Activated T-cell treated with anti-CD3 and anti-CD28 coated beads, Interleukin-2, amount 50 U/mL, for 24 hours (primary cell): ENCODE measurements at regions not wholly inside any gene's neighbourhood (a gene's known extent, or its start where the extent isn't known, plus 50 kb on each side); places are given as distances from the start of the nearest gene placed in this dataset.

Source experiments
- DNase-seq: peaks from one replicate; pipeline ENCODE4 v3.0.0-alpha.2; 2020
- H3K27ac Mint-ChIP-seq: 2 replicates; pipeline ENCODE4 v1.8.0; 2020; ENCODE audit warnings: mild to moderate bottlenecking, mixed read lengths
- H3K27me3 Mint-ChIP-seq: 2 replicates; pipeline ENCODE4 v1.8.0; 2020; ENCODE audit warnings: mixed read lengths
- H3K36me3 Mint-ChIP-seq: 2 replicates; pipeline ENCODE4 v1.8.0; 2020; ENCODE audit warnings: low read depth, mixed read lengths
- H3K4me1 Mint-ChIP-seq: 2 replicates; pipeline ENCODE4 v1.8.0; 2020; ENCODE audit warnings: low read depth, mixed read lengths
- H3K4me3 Mint-ChIP-seq: 2 replicates; pipeline ENCODE4 v1.8.0; 2020; ENCODE audit warnings: mild to moderate bottlenecking, moderate library complexity, mixed read lengths
- H3K9me3 Mint-ChIP-seq: 2 replicates; pipeline ENCODE4 v1.8.0; 2020; ENCODE audit warnings: mixed read lengths

DNA sequence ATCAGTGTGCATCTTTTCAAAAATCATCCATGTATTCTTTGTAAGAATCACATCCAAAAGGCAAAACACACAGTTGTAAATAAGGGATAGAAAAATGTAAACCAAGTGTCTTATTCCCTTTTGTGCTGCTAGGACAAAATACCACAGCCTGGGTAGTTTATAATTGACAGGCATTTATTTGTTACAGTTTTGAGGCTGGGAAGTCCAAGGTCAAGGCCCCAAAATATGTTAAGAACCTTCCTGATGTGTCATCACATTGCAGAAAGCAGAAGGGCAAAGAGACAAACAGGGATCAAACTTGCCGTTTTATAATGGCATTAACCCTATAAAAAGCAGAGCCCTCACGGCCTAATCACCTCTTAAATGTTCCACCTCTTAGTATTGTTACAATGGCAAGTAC is 364.8 kb downstream of the MED10 start:
- H3K27me3 Mint-ChIP-seq: no peaks in the 10 kb centered on the region
- H3K4me3 Mint-ChIP-seq: no peak overlapping the region
- no peaks in the 10 kb centered on the region for H3K36me3 Mint-ChIP-seq
- no peak for DNase-seq
- H3K9me3 Mint-ChIP-seq: no peaks in the 10 kb centered on the region
- H3K4me1 Mint-ChIP-seq: no peaks in the 10 kb centered on the region
- no peak overlapping the region for H3K27ac Mint-ChIP-seq

DNA sequence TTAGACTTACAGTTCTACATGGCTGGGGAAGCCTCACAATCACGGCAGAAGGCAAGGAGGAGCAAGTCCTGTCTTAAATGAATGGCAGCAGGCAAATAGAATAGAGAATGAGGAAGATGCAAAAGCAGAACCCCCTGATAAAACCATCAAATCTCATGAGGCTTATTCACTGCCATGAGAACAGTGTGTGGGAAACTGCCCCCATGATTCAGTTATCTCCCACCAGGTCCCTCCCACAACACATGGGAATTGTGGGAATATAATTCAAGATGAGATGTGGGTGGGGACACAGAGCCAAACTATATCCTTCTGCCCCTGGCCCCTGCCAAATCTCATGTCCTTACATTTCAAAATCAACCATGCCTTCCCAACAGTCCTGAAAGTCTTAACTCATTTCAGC is 367.1 kb downstream of the MED10 start:
- H3K9me3 Mint-ChIP-seq: no peaks in the 10 kb centered on the region
- H3K36me3 Mint-ChIP-seq: no peaks in the 10 kb centered on the region
- DNase-seq: no peak
- no peak overlapping the region for H3K27ac Mint-ChIP-seq
- no peaks in the 10 kb centered on the region for H3K27me3 Mint-ChIP-seq
- H3K4me3 Mint-ChIP-seq: no peak overlapping the region
- H3K4me1 Mint-ChIP-seq: no peaks in the 10 kb centered on the region

DNA sequence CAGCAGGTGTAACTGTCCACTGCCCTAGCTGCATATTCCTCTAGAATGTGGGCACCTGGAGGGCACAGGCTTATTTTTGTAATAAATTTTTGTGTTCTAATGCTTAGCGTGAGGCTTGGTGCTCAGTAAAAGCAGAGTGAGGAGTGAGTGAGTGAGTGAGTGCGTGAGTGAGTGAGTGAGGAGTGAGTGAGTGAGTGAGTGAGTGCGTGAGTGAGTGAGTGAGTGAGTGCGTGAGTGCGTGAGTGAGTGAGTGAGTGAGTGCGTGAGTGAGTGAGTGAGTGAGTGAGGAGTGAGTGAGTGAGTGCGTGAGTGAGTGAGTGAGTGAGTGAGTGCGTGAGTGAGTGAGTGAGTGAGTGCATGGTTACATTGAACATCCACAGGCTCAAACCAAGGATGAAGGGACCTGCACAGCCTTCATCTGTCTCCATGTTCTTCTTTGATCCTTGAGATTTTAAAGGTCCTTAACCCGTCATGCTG is 371.5 kb downstream of the MED10 start:
- no peaks in the 10 kb centered on the region for H3K9me3 Mint-ChIP-seq
- H3K4me3 Mint-ChIP-seq: no peak overlapping the region
- no peaks in the 10 kb centered on the region for H3K27me3 Mint-ChIP-seq
- no peak overlapping the region for H3K27ac Mint-ChIP-seq
- no peaks in the 10 kb centered on the region for H3K36me3 Mint-ChIP-seq
- no peaks in the 10 kb centered on the region for H3K4me1 Mint-ChIP-seq
- no peak for DNase-seq

DNA sequence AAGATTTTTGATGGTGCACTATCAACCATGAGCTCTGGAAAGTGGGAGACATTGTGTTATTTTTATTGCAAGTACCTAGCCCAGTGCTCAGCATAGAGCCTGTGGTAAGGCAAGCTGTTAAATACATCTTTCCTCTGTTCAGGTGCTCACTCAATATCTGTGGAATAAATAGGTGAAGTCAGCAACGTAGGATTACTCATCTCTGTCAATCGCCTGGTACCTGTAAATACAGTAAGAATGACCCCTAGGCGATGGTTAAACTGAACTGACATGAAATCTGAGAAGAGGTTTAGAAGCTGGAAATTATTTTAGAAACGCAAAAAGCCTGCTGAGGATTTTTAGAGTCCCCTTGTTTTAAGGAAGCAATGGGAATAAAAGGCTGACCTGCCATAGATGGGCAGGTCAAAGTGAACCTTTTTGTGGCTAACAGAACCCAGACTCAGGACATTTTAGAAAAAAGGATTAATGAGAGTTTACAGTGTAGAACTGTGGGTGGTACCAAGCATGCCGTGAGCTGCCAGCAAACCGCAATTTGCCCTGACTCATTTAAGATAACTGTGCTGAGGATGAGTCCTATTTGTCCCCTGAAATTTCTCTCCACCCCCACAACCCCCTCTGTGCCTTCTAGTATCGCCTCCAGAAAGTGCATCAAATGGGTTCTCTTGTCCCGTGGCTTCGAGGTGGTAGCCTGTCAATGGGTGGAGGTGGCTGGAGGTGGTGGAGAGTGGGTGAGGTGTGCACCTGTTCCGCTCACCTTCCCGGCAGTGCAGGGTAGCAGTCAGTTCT is 375.1 kb downstream of the MED10 start:
- H3K36me3 Mint-ChIP-seq: no peaks in the 10 kb centered on the region

DNA sequence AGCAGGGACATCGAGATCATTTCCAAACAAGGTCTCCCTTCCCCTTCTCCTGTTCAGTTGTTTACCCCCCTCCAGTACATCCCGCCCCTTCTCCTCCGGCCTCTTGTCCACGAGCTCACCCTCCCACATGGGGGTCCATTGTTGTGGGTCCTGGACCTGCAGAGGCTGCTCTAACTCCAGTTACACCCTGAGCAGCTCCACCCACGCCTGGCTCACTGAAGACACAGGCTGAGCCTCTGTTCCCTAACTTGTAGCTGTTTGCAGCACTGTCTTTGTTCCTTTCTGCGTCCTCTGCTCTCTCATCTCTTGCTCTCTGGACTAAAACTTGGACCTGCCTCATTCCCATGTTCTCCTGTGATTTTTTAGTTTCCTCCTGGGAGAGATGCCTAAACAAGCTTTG is 377.5 kb downstream of the MED10 start:
- Mint-ChIP-seq H3K4me3 (no peak overlapping the region), H3K9me3 (peaks cover 5% of the 10 kb centered on the region), H3K27me3 (no peaks in the 10 kb centered on the region), H3K27ac (no peak overlapping the region), H3K36me3 (no peaks in the 10 kb centered on the region), H3K4me1 (no peaks in the 10 kb centered on the region)
- no peak for DNase-seq

More for the DNA sequence above, 375.1 kb downstream of the MED10 start:
- Mint-ChIP-seq H3K27ac (no peak overlapping the region), H3K4me3 (no peak overlapping the region), H3K9me3 (no peaks in the 10 kb centered on the region), H3K4me1 (no peaks in the 10 kb centered on the region), H3K27me3 (no peaks in the 10 kb centered on the region)
- DNase-seq: no peak

DNA sequence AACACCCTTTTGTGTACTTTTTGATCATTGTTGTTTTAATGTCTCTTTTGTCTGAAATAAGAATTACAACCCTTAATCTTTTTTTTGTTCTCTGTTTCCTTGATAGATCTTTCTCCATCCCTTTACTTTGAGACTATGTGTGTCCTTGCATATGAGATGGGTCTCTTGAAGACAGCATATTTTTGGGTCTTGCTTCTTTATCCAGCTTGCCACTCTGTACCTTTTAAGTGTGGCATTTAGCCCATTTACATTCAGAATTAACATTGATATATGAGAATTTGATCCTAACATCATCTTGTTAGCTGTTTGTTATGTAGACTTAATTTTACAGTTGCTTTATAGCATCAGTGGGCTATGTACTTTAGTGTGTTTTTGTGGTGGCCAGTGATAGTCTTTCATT is 382.5 kb downstream of the MED10 start:
- Mint-ChIP-seq H3K4me1 (no peaks in the 10 kb centered on the region), H3K36me3 (no peaks in the 10 kb centered on the region), H3K4me3 (no peak overlapping the region)

DNA sequence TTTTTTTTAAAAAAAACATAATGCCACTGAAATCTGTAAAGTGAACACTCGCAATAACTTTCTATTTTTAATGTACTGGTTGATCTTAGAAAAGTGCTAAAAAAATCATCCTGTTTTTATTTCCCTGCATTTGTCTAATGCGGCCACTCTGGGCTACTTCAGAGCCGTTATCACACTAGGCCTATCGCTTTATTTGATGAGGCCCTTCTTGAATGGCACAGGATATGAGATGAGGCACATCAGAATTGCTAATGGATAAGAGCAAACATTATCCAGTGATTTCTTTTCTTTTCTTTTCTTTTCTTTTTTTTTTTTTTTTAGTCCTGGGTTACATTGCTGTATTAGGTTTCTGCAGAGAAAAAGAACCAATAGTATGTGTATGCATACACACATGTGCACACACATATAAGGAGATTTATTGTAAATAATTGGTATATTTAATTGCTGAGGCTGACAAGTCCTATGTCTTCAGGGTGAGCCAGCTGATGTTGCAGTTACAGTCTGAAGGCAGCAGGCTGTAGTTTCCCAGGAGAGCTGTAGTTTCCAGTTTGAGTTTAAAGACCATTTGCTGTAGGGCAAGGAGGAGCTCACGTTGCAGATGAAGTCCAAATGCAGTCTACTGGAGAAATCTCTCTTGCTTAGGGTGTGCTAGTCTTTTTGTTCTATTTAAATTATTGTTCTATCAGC is 391.7 kb downstream of the MED10 start:
- H3K36me3 Mint-ChIP-seq: no peaks in the 10 kb centered on the region
- no peaks in the 10 kb centered on the region for H3K4me1 Mint-ChIP-seq
- no peak for DNase-seq
- H3K27me3 Mint-ChIP-seq: no peaks in the 10 kb centered on the region
- H3K27ac Mint-ChIP-seq: no peak overlapping the region
- no peak overlapping the region for H3K4me3 Mint-ChIP-seq
- peaks cover 4% of the 10 kb centered on the region for H3K9me3 Mint-ChIP-seq

More for the DNA sequence above, 382.5 kb downstream of the MED10 start:
- no peak for DNase-seq
- Mint-ChIP-seq H3K27me3 (no peaks in the 10 kb centered on the region), H3K9me3 (peaks cover 27% of the 10 kb centered on the region), H3K27ac (no peak overlapping the region)

DNA sequence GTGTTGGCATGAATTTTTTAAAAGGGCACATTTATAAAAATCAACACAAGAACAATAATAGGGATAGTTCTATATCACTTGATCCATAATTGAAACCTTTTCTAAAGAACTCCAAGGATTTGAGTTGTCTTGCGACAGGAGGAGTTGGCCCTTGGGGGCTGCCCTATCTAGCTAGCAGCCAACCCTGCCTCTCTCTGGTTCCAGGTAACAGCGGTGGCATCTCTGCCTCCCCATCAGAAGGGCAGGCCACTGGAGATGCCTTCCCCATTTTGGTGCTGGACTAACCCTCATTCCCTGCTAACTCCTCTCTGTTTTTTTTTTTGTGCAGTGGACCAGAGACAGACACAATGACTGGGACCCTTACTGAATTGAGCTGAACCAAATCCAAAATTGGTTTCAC is 393.0 kb downstream of the MED10 start:
- H3K36me3 Mint-ChIP-seq: no peaks in the 10 kb centered on the region
- H3K9me3 Mint-ChIP-seq: no peaks in the 10 kb centered on the region
- H3K27ac Mint-ChIP-seq: no peak overlapping the region
- H3K4me1 Mint-ChIP-seq: no peaks in the 10 kb centered on the region
- H3K4me3 Mint-ChIP-seq: no peak overlapping the region
- no peaks in the 10 kb centered on the region for H3K27me3 Mint-ChIP-seq
- DNase-seq: no peak

DNA sequence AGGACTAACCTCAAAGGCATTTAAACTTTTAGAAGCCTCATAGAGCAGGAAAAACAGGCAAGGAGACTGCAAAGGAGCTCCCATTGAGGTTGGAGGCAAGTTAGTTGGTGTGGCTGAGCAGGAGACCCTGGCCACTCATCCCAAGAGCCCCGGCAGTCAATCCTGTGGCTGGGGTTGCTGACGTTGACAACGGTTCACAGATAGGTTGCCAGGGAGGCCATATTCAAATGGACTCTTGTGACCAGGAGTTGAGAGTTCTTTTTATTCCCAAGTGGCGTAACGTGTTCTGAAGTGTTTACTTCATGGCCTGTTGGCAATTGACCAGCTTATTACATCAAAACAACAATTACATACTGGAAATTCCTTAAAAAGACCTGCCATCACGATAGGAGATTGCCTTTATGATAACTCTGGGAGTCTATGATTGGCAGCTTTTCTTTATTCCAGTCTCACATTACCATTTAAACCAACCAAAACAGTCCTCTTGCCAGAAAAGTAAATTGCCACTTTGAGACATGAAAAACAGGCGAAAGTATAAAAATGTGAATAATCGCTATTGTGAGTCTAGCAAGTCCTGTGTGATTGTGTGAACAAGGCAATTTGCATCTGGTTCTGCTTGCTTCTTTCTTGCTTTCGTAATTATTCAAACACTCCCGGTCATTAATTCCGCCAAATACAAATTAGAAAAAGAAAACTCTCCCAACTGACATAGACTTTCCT is 394.9 kb downstream of the MED10 start:
- DNase-seq: no peak
- Mint-ChIP-seq H3K36me3 (no peaks in the 10 kb centered on the region), H3K27ac (no peak overlapping the region), H3K4me3 (no peak overlapping the region), H3K27me3 (no peaks in the 10 kb centered on the region), H3K4me1 (no peaks in the 10 kb centered on the region), H3K9me3 (no peaks in the 10 kb centered on the region)

DNA sequence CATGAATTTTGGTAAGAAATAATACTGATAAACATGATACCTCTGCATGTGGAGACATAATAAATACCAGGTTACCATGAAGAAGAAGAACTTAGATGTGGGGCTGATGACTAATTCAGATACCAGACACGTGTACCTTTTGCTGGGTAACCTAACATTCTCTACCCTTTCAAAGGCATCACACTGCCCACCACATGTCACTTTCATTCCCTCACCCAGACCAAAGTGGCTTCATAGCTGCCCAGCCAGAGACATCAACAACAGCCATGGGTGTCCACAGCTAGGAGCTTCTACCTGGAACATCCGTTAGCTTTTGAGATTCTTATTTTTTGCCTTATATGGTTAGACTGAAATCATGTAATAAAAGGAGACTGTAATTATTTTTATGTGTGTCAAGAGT is 396.8 kb downstream of the MED10 start:
- Mint-ChIP-seq H3K27me3 (no peaks in the 10 kb centered on the region), H3K36me3 (no peaks in the 10 kb centered on the region), H3K9me3 (no peaks in the 10 kb centered on the region), H3K27ac (no peak overlapping the region), H3K4me3 (no peak overlapping the region), H3K4me1 (no peaks in the 10 kb centered on the region)
- no peak for DNase-seq

DNA sequence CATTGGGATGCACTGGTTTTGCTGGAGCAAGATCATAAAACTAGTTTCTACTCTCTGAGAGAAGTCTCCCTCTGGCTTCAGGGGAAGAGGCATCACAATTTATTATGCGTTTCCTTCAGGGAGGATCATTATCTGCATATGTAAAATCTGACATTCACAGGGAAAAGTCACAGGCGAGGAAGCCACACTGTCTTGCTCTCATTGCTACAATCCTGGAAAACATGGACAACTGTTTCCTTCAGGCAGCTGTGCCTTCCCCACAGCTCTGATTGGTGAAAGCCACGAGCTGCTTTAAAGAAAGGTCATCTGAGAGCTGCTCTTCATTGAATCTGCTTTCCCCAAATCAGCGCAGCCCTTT is 397.8 kb downstream of the MED10 start:
- H3K27ac Mint-ChIP-seq: no peak overlapping the region
- no peaks in the 10 kb centered on the region for H3K36me3 Mint-ChIP-seq
- H3K27me3 Mint-ChIP-seq: no peaks in the 10 kb centered on the region
- no peak for DNase-seq
- no peaks in the 10 kb centered on the region for H3K9me3 Mint-ChIP-seq
- no peaks in the 10 kb centered on the region for H3K4me1 Mint-ChIP-seq
- H3K4me3 Mint-ChIP-seq: no peak overlapping the region

DNA sequence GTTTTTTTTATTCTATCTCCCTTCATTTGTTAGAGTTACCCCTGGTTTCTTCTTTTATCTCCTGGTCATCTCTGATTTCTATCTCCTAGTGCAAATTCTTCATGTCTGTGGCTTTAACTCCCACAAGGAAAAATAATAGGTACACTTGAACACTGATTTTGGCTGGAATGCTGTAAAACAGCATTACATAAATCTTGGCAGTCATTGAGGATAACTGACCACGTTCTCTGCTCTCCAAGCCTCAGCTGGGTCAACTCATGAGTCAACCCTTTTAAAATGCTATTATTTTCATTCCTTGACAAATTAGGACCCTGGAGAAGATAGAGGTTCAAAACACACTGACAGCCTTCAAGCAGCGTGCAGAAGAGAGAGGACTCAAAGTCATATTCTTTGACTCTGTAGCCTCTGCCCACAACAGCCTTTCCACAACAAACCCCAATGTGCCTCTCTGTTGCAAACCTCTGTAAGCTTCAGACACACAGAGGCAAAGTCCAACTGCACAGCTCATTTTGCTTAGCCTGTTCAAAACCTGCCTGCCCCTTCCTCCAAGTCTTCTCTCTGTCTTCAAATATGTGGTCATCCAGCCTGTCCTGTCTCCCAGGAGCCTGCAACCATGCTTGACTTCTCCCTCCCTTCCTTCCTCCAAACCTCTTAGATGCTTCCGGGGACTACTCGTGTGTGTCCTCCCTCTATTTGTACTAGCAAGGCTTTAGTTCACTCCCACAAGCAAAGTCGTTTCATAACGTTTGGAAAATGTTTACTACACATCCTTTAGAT is 398.4 kb downstream of the MED10 start:
- Mint-ChIP-seq H3K36me3 (no peaks in the 10 kb centered on the region), H3K9me3 (no peaks in the 10 kb centered on the region), H3K27me3 (no peaks in the 10 kb centered on the region), H3K27ac (no peak overlapping the region), H3K4me1 (no peaks in the 10 kb centered on the region), H3K4me3 (no peak overlapping the region)
- no peak for DNase-seq

DNA sequence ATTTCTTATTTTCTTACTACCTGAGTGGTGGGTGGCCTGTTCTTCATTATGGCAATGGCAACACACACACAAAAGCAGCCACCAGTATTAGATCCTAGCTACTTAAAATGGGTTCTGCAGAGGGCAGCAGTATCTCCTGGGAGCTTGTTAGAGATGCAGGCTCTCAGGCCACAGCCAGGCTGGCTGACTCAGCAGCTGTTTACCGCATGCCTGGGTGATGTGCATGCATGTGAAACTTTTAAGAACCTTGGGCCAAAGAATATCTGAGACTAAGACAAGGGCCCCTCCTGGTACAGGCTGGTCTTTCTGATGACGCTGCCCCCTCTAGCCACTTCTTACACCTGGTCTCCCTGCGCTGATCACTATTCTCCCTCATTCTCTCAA is 399.0 kb downstream of the MED10 start:
- no peak for DNase-seq
- Mint-ChIP-seq H3K4me1 (no peaks in the 10 kb centered on the region), H3K4me3 (no peak overlapping the region), H3K27me3 (no peaks in the 10 kb centered on the region), H3K27ac (no peak overlapping the region), H3K36me3 (no peaks in the 10 kb centered on the region), H3K9me3 (no peaks in the 10 kb centered on the region)

DNA sequence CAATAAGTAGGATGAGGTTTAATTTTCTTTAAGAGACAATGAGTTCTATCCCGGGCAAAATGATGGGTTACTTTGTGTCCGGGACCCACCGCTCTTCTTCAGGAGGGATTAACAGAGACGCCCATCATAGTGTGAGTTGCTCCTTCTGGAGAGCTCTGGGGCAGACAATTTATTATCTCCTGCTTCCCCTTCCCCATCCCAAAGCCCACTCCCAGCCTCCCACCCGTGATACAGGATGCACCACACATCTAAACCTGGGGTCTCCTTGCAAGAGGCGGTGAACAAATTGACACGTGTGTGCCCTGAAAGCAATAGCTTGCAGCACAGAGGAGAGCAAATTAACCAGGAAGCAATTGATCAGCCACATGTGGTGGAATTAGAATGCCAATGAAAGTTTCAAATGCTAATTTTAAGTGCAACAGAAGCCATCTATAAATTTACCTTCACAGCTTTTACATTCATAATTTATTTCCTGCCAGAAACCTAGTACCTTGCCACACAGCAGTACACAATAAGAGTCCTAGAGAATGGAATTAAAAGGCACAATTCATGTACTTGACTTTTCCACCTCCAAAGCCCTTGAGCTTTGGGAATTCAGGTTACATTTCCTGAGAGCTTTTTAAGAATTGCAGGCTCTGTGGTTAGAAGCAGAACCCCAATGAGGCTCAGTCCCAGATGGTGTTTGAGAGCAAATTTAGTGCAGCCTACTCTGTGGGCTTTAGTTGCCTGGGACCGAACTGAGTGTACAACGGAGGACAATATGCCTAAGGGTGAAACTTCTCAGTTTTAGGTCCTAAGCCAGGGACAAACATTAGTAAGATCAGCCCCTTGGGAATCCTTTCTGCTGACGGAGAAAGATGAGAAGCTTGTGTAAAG is 399.6 kb downstream of the MED10 start:
- no peaks in the 10 kb centered on the region for H3K27me3 Mint-ChIP-seq
- no peaks in the 10 kb centered on the region for H3K4me1 Mint-ChIP-seq
- H3K9me3 Mint-ChIP-seq: no peaks in the 10 kb centered on the region

More for the DNA sequence above, 399.6 kb downstream of the MED10 start:
- no peak for DNase-seq
- Mint-ChIP-seq H3K4me3 (no peak overlapping the region), H3K36me3 (no peaks in the 10 kb centered on the region), H3K27ac (no peak overlapping the region)
